GM23338 (cell line): ENCODE measurements at regions not wholly inside any gene's neighbourhood (a gene's known extent, or its start where the extent isn't known, plus 50 kb on each side); places are given as distances from the start of the nearest gene placed in this dataset.

Experiments
- ATAC-seq: fragments of 200-7000 bp; cut with Tn5 transposase; 3 replicates; pipeline ENCODE4 v1.9.1; 2020
- DNase-seq: peaks from one replicate; pipeline ENCODE4 v3.0.0-alpha.2; 2015; ENCODE audit warnings: low spot score
- H2AFZ ChIP-seq: fragments of 200-600 bp; sonication (generic); 2 replicates; pipeline ENCODE4 v1.8.0; 2016; ENCODE audit warnings: antibody characterized with exemption, mild to moderate bottlenecking, moderate library complexity
- H3F3A ChIP-seq: fragments of 200-600 bp; sonication (generic); replicated peaks from 2 replicates; pipeline ENCODE4 v1.8.0; 2017; ENCODE audit warnings: antibody characterized with exemption, mixed run types, low read depth
- H3K27ac ChIP-seq: fragments of 200-600 bp; sonication (generic); 2 replicates; pipeline ENCODE4 v1.6.1; 2016; ENCODE audit warnings: low read depth
- H3K27me3 ChIP-seq: fragments of 200-600 bp; sonication (generic); 2 replicates; pipeline ENCODE4 v1.8.0; 2016; ENCODE audit warnings: mild to moderate bottlenecking, mixed run types, moderate library complexity; ENCODE audit not compliant: insufficient read depth
- H3K36me3 ChIP-seq: fragments of 200-600 bp; sonication (generic); 2 replicates; pipeline ENCODE4 v1.8.0; 2016; ENCODE audit warnings: mild to moderate bottlenecking; ENCODE audit not compliant: insufficient read depth
- H3K4me1 ChIP-seq: fragments of 200-600 bp; sonication (generic); 2 replicates; pipeline ENCODE4 v1.8.0; 2016; ENCODE audit warnings: mild to moderate bottlenecking, moderate library complexity; ENCODE audit not compliant: insufficient read depth
- H3K4me2 ChIP-seq: fragments of 200-600 bp; sonication (generic); 2 replicates; pipeline ENCODE4 v1.7.1; 2017; ENCODE audit warnings: mixed run types
- H3K4me3 ChIP-seq: fragments of 200-600 bp; sonication (generic); 2 replicates; pipeline ENCODE4 v1.6.1; 2016; ENCODE audit warnings: mixed run types
- H3K79me2 ChIP-seq: fragments of 200-600 bp; sonication (generic); replicated peaks from 2 replicates; pipeline ENCODE4 v1.8.0; 2017; ENCODE audit warnings: mild to moderate bottlenecking; ENCODE audit not compliant: insufficient read depth
- H3K9me2 ChIP-seq: fragments of 200-600 bp; sonication (generic); 2 replicates; pipeline ENCODE4 v1.8.0; 2017; ENCODE audit not compliant: insufficient read depth
- H4K20me1 ChIP-seq: fragments of 200-600 bp; sonication (generic); replicated peaks from 2 replicates; pipeline ENCODE4 v1.8.0; 2017; ENCODE audit warnings: mild to moderate bottlenecking; ENCODE audit not compliant: insufficient read depth
- H3K27ac Mint-ChIP-seq: 2 replicates; pipeline ENCODE4 v1.8.0; 2020; ENCODE audit warnings: inconsistent platforms, mild to moderate bottlenecking, moderate library complexity, mixed read lengths
- H3K27me3 Mint-ChIP-seq: 3 replicates; pipeline ENCODE4 v1.8.0; 2022; ENCODE audit warnings: low read depth, mild to moderate bottlenecking, moderate library complexity, mixed read lengths, inconsistent platforms; ENCODE audit not compliant: insufficient read depth, poor library complexity
- H3K36me3 Mint-ChIP-seq: 3 replicates; pipeline ENCODE4 v1.8.0; 2021; ENCODE audit warnings: low read depth, mild to moderate bottlenecking, inconsistent platforms, moderate library complexity, mixed read lengths
- H3K4me1 Mint-ChIP-seq: 3 replicates; pipeline ENCODE4 v1.8.0; 2020; ENCODE audit warnings: mild to moderate bottlenecking, inconsistent platforms, mixed read lengths
- H3K4me3 Mint-ChIP-seq: 3 replicates; pipeline ENCODE4 v1.8.0; 2021; ENCODE audit warnings: moderate library complexity, mild to moderate bottlenecking, inconsistent platforms, mixed read lengths
- H3K9me3 Mint-ChIP-seq: 3 replicates; pipeline ENCODE4 v1.8.0; 2020; ENCODE audit warnings: moderate library complexity, mild to moderate bottlenecking, inconsistent platforms, mixed read lengths
- EZH2phosphoT487 ChIP-seq: fragments of 200-600 bp; sonication (generic); IDR thresholded peaks from one replicate; pipeline ENCODE4 v1.8.1; 2018; ENCODE audit warnings: antibody characterized with exemption; ENCODE audit not compliant: unreplicated experiment
- JUNB ChIP-seq: IDR thresholded peaks from one replicate; pipeline ENCODE4 v1.6.1; 2016; ENCODE audit warnings: antibody characterized with exemption; ENCODE audit not compliant: unreplicated experiment
- POLR2AphosphoS5 ChIP-seq: IDR thresholded peaks from 2 replicates; pipeline ENCODE4 v1.6.1; 2016; ENCODE audit warnings: antibody characterized with exemption, low read depth
- STAT1 ChIP-seq: IDR thresholded peaks from one replicate; pipeline ENCODE4 v1.6.1; 2016; ENCODE audit warnings: antibody characterized with exemption; ENCODE audit not compliant: unreplicated experiment
- ZNF114 ChIP-seq: fragments of 250-450 bp; sonication (Bioruptor Pico); IDR thresholded peaks from 2 replicates; pipeline ENCODE4 v1.5.0; 2020; ENCODE audit warnings: mild to moderate bottlenecking, moderate library complexity
- ZNF462 ChIP-seq: fragments of 250-450 bp; sonication (Bioruptor Pico); IDR thresholded peaks from 2 replicates; pipeline ENCODE4 v1.5.0; 2020; ENCODE audit warnings: mild to moderate bottlenecking, moderate library complexity
- TF ChIP-seq, protein P1 (sequence below): IDR thresholded peaks from one replicate; pipeline ENCODE4 v1.6.1; 2018; ENCODE audit warnings: antibody characterized with exemption; ENCODE audit not compliant: unreplicated experiment

- no peak for TF ChIP-seq ZNF462
Observed at GRCh38 chr18:77444385-77444784, 194.7 kb downstream of the GALR1 start (continued).

DNA sequence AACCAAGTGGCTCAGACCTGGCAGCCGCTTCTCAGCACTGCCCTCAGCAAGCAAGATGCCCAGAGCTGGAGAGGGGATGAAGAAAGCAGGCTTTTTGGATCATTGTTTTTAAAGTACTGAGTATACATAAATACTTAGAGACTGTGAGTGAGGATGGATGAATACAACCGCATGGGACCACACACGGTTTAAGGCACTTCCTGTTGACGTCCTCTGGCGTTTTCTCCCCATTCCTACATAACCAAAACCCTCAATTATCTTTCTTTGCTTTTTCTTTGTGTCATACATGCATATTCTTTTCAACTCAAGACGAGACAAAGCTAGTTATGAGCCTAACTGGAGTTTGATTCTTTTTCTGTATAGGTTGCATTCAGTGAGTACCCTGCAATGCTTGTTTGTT lies 198.4 kb downstream of the GALR1 start:
- no peaks in the 10 kb centered on the region for H3K9me2 ChIP-seq
- no peaks in the 10 kb centered on the region for H3K79me2 ChIP-seq
- peaks cover 6% of the 10 kb centered on the region; the same call in 1 of the 2 replicates for H3K4me1 ChIP-seq
- no peak overlapping the region for H3K4me2 ChIP-seq
- H3K27ac ChIP-seq, result no peak overlapping the region
- ATAC-seq, result no peak
- no peak overlapping the region for H3K4me3 Mint-ChIP-seq
- no peak overlapping the region for H3K4me3 ChIP-seq
- no peak overlapping the region for H2AFZ ChIP-seq
- H3K27ac Mint-ChIP-seq, result no peak overlapping the region
- H3K27me3 ChIP-seq, result no peaks in the 10 kb centered on the region
- no peaks in the 10 kb centered on the region for H3K36me3 Mint-ChIP-seq
- H3K9me3 Mint-ChIP-seq, result no peaks in the 10 kb centered on the region
- no peaks in the 10 kb centered on the region for H4K20me1 ChIP-seq
- peaks cover 9% of the 10 kb centered on the region; the same call in 2 of the 3 replicates for H3K4me1 Mint-ChIP-seq
- peaks cover 1% of the 10 kb centered on the region for H3K27me3 Mint-ChIP-seq
- peak; percentile 27 for DNase-seq
- no peaks in the 10 kb centered on the region for H3K36me3 ChIP-seq
- H3F3A ChIP-seq, result no peaks in the 10 kb centered on the region
- TF ChIP-seq JUNB, result no peak
- no peak for TF ChIP-seq EZH2phosphoT487
- TF ChIP-seq POLR2AphosphoS5, result no peak
- TF ChIP-seq STAT1, result no peak
- TF ChIP-seq ZNF462, result no peak
- TF ChIP-seq, protein P1, sequence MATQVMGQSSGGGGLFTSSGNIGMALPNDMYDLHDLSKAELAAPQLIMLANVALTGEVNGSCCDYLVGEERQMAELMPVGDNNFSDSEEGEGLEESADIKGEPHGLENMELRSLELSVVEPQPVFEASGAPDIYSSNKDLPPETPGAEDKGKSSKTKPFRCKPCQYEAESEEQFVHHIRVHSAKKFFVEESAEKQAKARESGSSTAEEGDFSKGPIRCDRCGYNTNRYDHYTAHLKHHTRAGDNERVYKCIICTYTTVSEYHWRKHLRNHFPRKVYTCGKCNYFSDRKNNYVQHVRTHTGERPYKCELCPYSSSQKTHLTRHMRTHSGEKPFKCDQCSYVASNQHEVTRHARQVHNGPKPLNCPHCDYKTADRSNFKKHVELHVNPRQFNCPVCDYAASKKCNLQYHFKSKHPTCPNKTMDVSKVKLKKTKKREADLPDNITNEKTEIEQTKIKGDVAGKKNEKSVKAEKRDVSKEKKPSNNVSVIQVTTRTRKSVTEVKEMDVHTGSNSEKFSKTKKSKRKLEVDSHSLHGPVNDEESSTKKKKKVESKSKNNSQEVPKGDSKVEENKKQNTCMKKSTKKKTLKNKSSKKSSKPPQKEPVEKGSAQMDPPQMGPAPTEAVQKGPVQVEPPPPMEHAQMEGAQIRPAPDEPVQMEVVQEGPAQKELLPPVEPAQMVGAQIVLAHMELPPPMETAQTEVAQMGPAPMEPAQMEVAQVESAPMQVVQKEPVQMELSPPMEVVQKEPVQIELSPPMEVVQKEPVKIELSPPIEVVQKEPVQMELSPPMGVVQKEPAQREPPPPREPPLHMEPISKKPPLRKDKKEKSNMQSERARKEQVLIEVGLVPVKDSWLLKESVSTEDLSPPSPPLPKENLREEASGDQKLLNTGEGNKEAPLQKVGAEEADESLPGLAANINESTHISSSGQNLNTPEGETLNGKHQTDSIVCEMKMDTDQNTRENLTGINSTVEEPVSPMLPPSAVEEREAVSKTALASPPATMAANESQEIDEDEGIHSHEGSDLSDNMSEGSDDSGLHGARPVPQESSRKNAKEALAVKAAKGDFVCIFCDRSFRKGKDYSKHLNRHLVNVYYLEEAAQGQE, result no peak
- no peak for TF ChIP-seq ZNF114 (CRISPR knock-in tag)
